ENCODE measurements at regions not wholly inside any gene's neighbourhood (a gene's known extent, or its start where the extent isn't known, plus 50 kb on each side); places are given as distances from the start of the nearest gene placed in this dataset.

DNA sequence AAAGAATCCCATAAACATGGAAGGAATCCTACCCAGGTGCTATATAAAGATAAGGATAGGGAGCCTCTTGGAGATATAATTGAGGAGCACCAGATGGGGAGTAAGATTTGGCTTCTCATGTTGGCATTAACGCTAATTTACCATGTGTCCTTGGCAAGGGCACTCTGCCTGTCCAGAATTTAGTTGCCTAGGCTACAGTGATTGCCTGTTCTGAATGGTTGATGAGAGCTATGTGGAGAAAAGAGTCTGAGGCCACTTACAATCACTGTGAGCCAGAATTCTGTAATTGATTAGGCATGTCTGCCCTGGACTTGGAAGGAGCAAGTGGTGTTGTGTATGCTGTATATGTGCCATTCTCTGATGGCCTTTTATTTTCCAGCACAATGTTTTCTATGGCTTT is 1101.2 kb upstream of the RBFOX1 start:
- TF ChIP-seq EEA1 (CRISPR knock-in tag; IDR thresholded peaks at IDR 0.05; ENCODE audit: borderline replicate concordance) (no peak), NFIC (IDR thresholded peaks at IDR 0.05; ENCODE audit: low read length) (no peak)

Measured in HepG2 (cell line).